ENCODE measurements at regions not wholly inside any gene's neighbourhood (a gene's known extent, or its start where the extent isn't known, plus 50 kb on each side); places are given as distances from the start of the nearest gene placed in this dataset.

DNA sequence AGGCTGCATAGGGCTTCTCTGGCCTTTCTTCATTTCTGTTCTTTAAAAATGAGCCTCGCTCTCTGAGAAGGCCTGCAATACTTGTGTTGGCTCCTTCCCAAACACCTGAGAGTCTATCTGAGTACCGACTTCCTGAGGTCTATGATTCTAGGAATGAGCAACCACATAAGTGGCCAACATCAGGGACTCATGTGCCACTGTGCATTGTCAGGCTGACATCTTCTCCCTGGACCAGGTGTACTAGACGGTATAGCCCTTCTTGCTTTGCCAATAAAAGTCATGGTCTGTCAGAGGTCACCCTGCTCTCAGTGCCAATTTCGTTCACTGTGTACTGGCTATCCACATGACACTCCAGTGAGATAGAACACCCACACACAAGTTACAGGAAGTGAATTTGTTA, 67.4 kb upstream of the EPHA5 start:
- no peak for DNase-seq (ENCODE audit: low read depth)
- TF ChIP-seq, protein P1, sequence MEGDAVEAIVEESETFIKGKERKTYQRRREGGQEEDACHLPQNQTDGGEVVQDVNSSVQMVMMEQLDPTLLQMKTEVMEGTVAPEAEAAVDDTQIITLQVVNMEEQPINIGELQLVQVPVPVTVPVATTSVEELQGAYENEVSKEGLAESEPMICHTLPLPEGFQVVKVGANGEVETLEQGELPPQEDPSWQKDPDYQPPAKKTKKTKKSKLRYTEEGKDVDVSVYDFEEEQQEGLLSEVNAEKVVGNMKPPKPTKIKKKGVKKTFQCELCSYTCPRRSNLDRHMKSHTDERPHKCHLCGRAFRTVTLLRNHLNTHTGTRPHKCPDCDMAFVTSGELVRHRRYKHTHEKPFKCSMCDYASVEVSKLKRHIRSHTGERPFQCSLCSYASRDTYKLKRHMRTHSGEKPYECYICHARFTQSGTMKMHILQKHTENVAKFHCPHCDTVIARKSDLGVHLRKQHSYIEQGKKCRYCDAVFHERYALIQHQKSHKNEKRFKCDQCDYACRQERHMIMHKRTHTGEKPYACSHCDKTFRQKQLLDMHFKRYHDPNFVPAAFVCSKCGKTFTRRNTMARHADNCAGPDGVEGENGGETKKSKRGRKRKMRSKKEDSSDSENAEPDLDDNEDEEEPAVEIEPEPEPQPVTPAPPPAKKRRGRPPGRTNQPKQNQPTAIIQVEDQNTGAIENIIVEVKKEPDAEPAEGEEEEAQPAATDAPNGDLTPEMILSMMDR (IDR thresholded peaks at IDR 0.05; ENCODE audit: insufficient read depth, low read length, poor library complexity, severe bottlenecking), result no peak
- Histone ChIP-seq H3K27me3 (ENCODE audit: control insufficient read depth, insufficient read depth, low read length) (no peaks in the 10 kb centered on the region), H3K4me3 (ENCODE audit: low read depth, low read length) (no peak overlapping the region), H3K36me3 (ENCODE audit: control insufficient read depth, insufficient read depth, low read length) (no peaks in the 10 kb centered on the region)

DNA sequence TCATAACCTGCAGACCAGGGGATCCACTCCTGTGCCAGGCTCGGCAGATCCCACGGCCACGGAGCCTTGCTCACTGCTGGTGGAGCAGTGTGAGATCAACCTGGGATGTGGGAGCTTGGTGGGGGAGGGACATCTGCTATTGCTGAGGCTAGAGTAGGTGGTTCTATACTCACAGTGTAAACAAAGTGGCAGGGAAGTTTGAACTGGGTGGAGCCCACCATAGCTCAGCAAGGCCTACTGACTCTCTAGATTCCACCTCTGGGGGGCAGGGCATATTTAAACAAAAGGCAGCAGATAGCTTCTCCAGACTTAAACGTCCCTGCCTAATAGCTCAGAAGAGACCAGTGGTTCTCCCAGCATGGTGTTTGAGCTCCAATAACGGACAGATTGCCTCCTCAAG, 54.7 kb upstream of the EPHA5 start:
- H3K4me3 ChIP-seq (ENCODE audit: low read depth, low read length), result no peak overlapping the region
- H3K27me3 ChIP-seq (ENCODE audit: control insufficient read depth, insufficient read depth, low read length), result no peaks in the 10 kb centered on the region
- TF ChIP-seq, protein P1 (IDR thresholded peaks at IDR 0.05; ENCODE audit: insufficient read depth, low read length, poor library complexity, severe bottlenecking), result no peak
- DNase-seq (ENCODE audit: low read depth), result no peak
- H3K36me3 ChIP-seq (ENCODE audit: control insufficient read depth, insufficient read depth, low read length), result no peaks in the 10 kb centered on the region
